H9 (cell line): ENCODE measurements at regions not wholly inside any gene's neighbourhood (a gene's known extent, or its start where the extent isn't known, plus 50 kb on each side); places are given as distances from the start of the nearest gene placed in this dataset.

ENCODE experiments used
- DNase-seq: peaks from one replicate; pipeline ENCODE4 v3.0.0-alpha.2; 2017
- H2AFZ ChIP-seq: one replicate; pipeline ENCODE4 v1.6.1; 2013; ENCODE audit warnings: mild to moderate bottlenecking, low read length, control low read depth, moderate library complexity
- H2AK5ac ChIP-seq: 2 replicates; pipeline ENCODE4 v1.6.1; 2013; ENCODE audit warnings: low read length, control low read depth, mixed read lengths; ENCODE audit not compliant: insufficient read length
- H2BK120ac ChIP-seq: one replicate; pipeline ENCODE4 v1.6.1; 2013; ENCODE audit warnings: low read depth, mild to moderate bottlenecking, low read length, control low read depth, inconsistent platforms; ENCODE audit not compliant: poor library complexity, severe bottlenecking
- H2BK12ac ChIP-seq: 2 replicates; pipeline ENCODE4 v1.6.1; 2013; ENCODE audit warnings: low read length, control low read depth, mixed read lengths, low read depth; ENCODE audit not compliant: insufficient read length
- H2BK15ac ChIP-seq: 2 replicates; pipeline ENCODE4 v1.6.1; 2013; ENCODE audit warnings: low read depth, low read length, control low read depth
- H2BK20ac ChIP-seq: one replicate; pipeline ENCODE4 v1.6.1; 2013; ENCODE audit warnings: low read depth, mild to moderate bottlenecking, low read length, control low read depth, inconsistent platforms; ENCODE audit not compliant: poor library complexity, severe bottlenecking
- H2BK5ac ChIP-seq: 2 replicates; pipeline ENCODE4 v1.6.1; 2013; ENCODE audit warnings: low read length, control low read depth, mixed read lengths; ENCODE audit not compliant: insufficient read length
- H3K14ac ChIP-seq: 2 replicates; pipeline ENCODE4 v1.6.1; 2013; ENCODE audit warnings: low read length, control low read depth; ENCODE audit not compliant: insufficient read depth
- H3K18ac ChIP-seq: 2 replicates; pipeline ENCODE4 v1.6.1; 2013; ENCODE audit warnings: low read depth, mild to moderate bottlenecking, mixed read lengths, low read length, control low read depth; ENCODE audit not compliant: insufficient read length
- H3K23ac ChIP-seq: 2 replicates; pipeline ENCODE4 v1.6.1; 2013; ENCODE audit warnings: low read length, control low read depth, mixed read lengths, low read depth; ENCODE audit not compliant: insufficient read length
- H3K23me2 ChIP-seq: 2 replicates; pipeline ENCODE4 v1.6.1; 2013; ENCODE audit warnings: low read depth, mild to moderate bottlenecking, mixed read lengths, low read length, control low read depth; ENCODE audit not compliant: insufficient read length, poor library complexity, severe bottlenecking
- H3K27ac ChIP-seq: 2 replicates; pipeline ENCODE4 v1.5.1; 2013; ENCODE audit warnings: low read length, control low read depth, mixed read lengths, low read depth; ENCODE audit not compliant: insufficient read length
- H3K27me3 ChIP-seq: 2 replicates; pipeline ENCODE4 v1.6.1; 2013; ENCODE audit warnings: low read length, control low read depth, inconsistent platforms; ENCODE audit not compliant: insufficient read depth
- H3K4ac ChIP-seq: 2 replicates; pipeline ENCODE4 v1.6.1; 2013; ENCODE audit warnings: low read depth, mild to moderate bottlenecking, control low read depth, inconsistent platforms, low read length, moderate library complexity
- H3K4me1 ChIP-seq: 2 replicates; pipeline ENCODE4 v1.6.1; 2013; ENCODE audit warnings: low read length, control low read depth, inconsistent platforms; ENCODE audit not compliant: insufficient read depth
- H3K4me2 ChIP-seq: 2 replicates; pipeline ENCODE4 v1.6.1; 2013; ENCODE audit warnings: low read length, control low read depth, mixed read lengths; ENCODE audit not compliant: insufficient read length, insufficient read depth
- H3K56ac ChIP-seq: 2 replicates; pipeline ENCODE4 v1.6.1; 2013; ENCODE audit warnings: low read depth, mild to moderate bottlenecking, mixed read lengths, low read length, control low read depth; ENCODE audit not compliant: insufficient read length
- H3K79me1 ChIP-seq: 2 replicates; pipeline ENCODE4 v1.6.1; 2013; ENCODE audit warnings: low read depth, mild to moderate bottlenecking, moderate library complexity, low read length, control low read depth, inconsistent platforms; ENCODE audit not compliant: insufficient read depth, poor library complexity, severe bottlenecking
- H3K79me2 ChIP-seq: 2 replicates; pipeline ENCODE4 v1.6.1; 2013; ENCODE audit warnings: low read length, control low read depth, inconsistent platforms; ENCODE audit not compliant: insufficient read depth
- H3K9ac ChIP-seq: 2 replicates; pipeline ENCODE4 v1.6.1; 2013; ENCODE audit warnings: low read length, control low read depth, mixed read lengths; ENCODE audit not compliant: insufficient read length; ENCODE audit errors: extremely low read depth
- H3K9me3 ChIP-seq: one replicate; pipeline ENCODE4 v1.6.1; 2013; ENCODE audit warnings: low read depth, low read length, inconsistent platforms; ENCODE audit not compliant: control insufficient read depth
- H3T11ph ChIP-seq: one replicate; pipeline ENCODE4 v1.6.1; 2013; ENCODE audit warnings: mild to moderate bottlenecking, low read length, control low read depth, inconsistent platforms
- H4K20me1 ChIP-seq: one replicate; pipeline ENCODE4 v1.6.1; 2013; ENCODE audit not compliant: control insufficient read depth, insufficient read length, insufficient read depth
- H4K5ac ChIP-seq: 2 replicates; pipeline ENCODE4 v1.6.1; 2013; ENCODE audit warnings: low read depth, mild to moderate bottlenecking, mixed read lengths, low read length, control low read depth; ENCODE audit not compliant: insufficient read length
- H4K8ac ChIP-seq: replicated peaks from 2 replicates; pipeline ENCODE4 v1.6.1; 2013; ENCODE audit warnings: low read length, control low read depth, mixed read lengths, low read depth; ENCODE audit not compliant: insufficient read length
- H4K91ac ChIP-seq: 2 replicates; pipeline ENCODE4 v1.6.1; 2013; ENCODE audit warnings: low read depth, mild to moderate bottlenecking, moderate library complexity, mixed read lengths, low read length, control low read depth; ENCODE audit not compliant: insufficient read length
- H3K27ac Mint-ChIP-seq, 3 experiments: 2 replicates in 2 of 3; 3 replicates in 1 of 3; pipeline ENCODE4 v1.8.0; 2020 to 2021; ENCODE audit warnings: mixed read lengths in 3 of 3, mild to moderate bottlenecking in 1 of 3, moderate library complexity in 1 of 3
- H3K27me3 Mint-ChIP-seq: 2 replicates; pipeline ENCODE4 v1.8.0; 2021; ENCODE audit warnings: low read depth, mild to moderate bottlenecking, moderate library complexity, mixed read lengths
- H3K36me3 Mint-ChIP-seq, 3 experiments: 2 replicates in 2 of 3; 3 replicates in 1 of 3; pipeline ENCODE4 v1.8.0; 2020 to 2021; ENCODE audit warnings: low read depth in 3 of 3, mixed read lengths in 3 of 3; ENCODE audit not compliant: insufficient read depth in 1 of 3
- H3K4me1 Mint-ChIP-seq, 2 experiments: 2 replicates each; pipeline ENCODE4 v1.8.0; 2020; ENCODE audit warnings: mixed read lengths in 2 of 2
- H3K4me3 Mint-ChIP-seq, 2 experiments: 2 replicates in 1 of 2; 3 replicates in 1 of 2; pipeline ENCODE4 v1.8.0; 2020 to 2021; ENCODE audit warnings: mild to moderate bottlenecking in 2 of 2, mixed read lengths in 2 of 2, moderate library complexity in 1 of 2
- H3K9me3 Mint-ChIP-seq, 2 experiments: 2 replicates in 1 of 2; 3 replicates in 1 of 2; pipeline ENCODE4 v1.8.0; 2020; ENCODE audit warnings: mild to moderate bottlenecking in 2 of 2, mixed read lengths in 2 of 2, moderate library complexity in 1 of 2
- CTCF ChIP-seq: fragments of 200-600 bp; sonication (generic); conservative IDR thresholded peaks from 3 replicates; pipeline ENCODE4 v1.8.0; 2021; ENCODE audit warnings: antibody characterized with exemption, mild to moderate bottlenecking
- WGBS: extraction: QIAGEN DNeasy Blood & Tissue Kit; methylation state at CpG from one replicate; pipeline ENCODE4 v1.1.7; 2013; ENCODE audit warnings: missing lambda C conversion rate, low lambda C conversion rate, mixed read lengths; ENCODE audit not compliant: insufficient read length; ENCODE audit errors: extremely low coverage; 5-methylcytosine and 5-hydroxymethylcytosine counted together

- no peak overlapping the region for H2AFZ ChIP-seq
- H3K23ac ChIP-seq = no peak overlapping the region
- no peaks in the 10 kb centered on the region for H4K20me1 ChIP-seq
- Mint-ChIP-seq H3K9me3 (peaks cover 0 to 2% of the 10 kb centered on the region in 2 experiments; a peak in 3 of 5 replicates), H3K27me3 (no peaks in the 10 kb centered on the region), H3K4me3 (no peak overlapping the region), H3K36me3 (peaks cover 0 to 6% (median 1%) of the 10 kb centered on the region in 3 experiments; a peak in 3 of 7 replicates), H3K27ac (no peak overlapping the region), H3K4me1 (peaks cover 12 to 13% of the 10 kb centered on the region in 2 experiments)
- H2BK12ac ChIP-seq = no peak overlapping the region
- H3K4ac ChIP-seq = no peak overlapping the region
- TF ChIP-seq CTCF = no peak
- H3K56ac ChIP-seq = no peak overlapping the region
- no peaks in the 10 kb centered on the region for H3K23me2 ChIP-seq
- no peak overlapping the region for H2BK5ac ChIP-seq
- H3K79me2 ChIP-seq = no peaks in the 10 kb centered on the region
- H3K4me2 ChIP-seq = no peak overlapping the region
- H2BK20ac ChIP-seq = no peak overlapping the region
- H3K27ac ChIP-seq = no peak overlapping the region
- H3T11ph ChIP-seq = no peak overlapping the region
- no peak overlapping the region for H4K5ac ChIP-seq
- no peak overlapping the region for H3K14ac ChIP-seq
- no peaks in the 10 kb centered on the region for H3K9me3 ChIP-seq
- H3K9ac ChIP-seq = no peak overlapping the region
- H2BK15ac ChIP-seq = no peak overlapping the region
- no CpG with 5 or more reads among the region's 4 CpGs for WGBS
- H4K8ac ChIP-seq = no peak overlapping the region
- H2BK120ac ChIP-seq = no peak overlapping the region
- DNase-seq = no peak
- no peak overlapping the region for H2AK5ac ChIP-seq
- H3K18ac ChIP-seq = no peak overlapping the region
- H3K79me1 ChIP-seq = no peaks in the 10 kb centered on the region
- no peaks in the 10 kb centered on the region for H3K4me1 ChIP-seq
- no peak overlapping the region for H4K91ac ChIP-seq
- H3K27me3 ChIP-seq = no peaks in the 10 kb centered on the region
Measured at GRCh38 chr1:87852410-87853161, 523.9 kb downstream of the LMO4 start.
